IMR-90 (cell line): ENCODE measurements at regions not wholly inside any gene's neighbourhood (a gene's known extent, or its start where the extent isn't known, plus 50 kb on each side); places are given as distances from the start of the nearest gene placed in this dataset.

Experiments used
- CEBPB ChIP-seq: IDR thresholded peaks from 2 replicates; pipeline ENCODE4 v1.6.1; 2012; ENCODE audit warnings: low read depth, low read length, improper control_type of control experiment
- CHD1 ChIP-seq: IDR thresholded peaks from 2 replicates; pipeline ENCODE4 v1.6.1; 2012; ENCODE audit warnings: low read depth, low read length, improper control_type of control experiment
- CTCF ChIP-seq: conservative IDR thresholded peaks from 2 replicates; pipeline ENCODE4 v1.5.1; 2012; ENCODE audit warnings: mild to moderate bottlenecking, low read depth, low read length, improper control_type of control experiment
- MXI1 ChIP-seq: IDR thresholded peaks from 2 replicates; pipeline ENCODE4 v1.6.1; 2012; ENCODE audit warnings: low read depth, mild to moderate bottlenecking, low read length, moderate library complexity, borderline replicate concordance
- NFE2L2 ChIP-seq: fragments of 150-350 bp; IDR thresholded peaks from 2 replicates; pipeline ENCODE4 v1.6.1; 2016; ENCODE audit warnings: low read depth, mild to moderate bottlenecking, low read length
- POLR2A ChIP-seq: IDR thresholded peaks from 2 replicates; pipeline ENCODE4 v1.6.1; 2012; ENCODE audit warnings: mild to moderate bottlenecking, low read depth, low read length
- RCOR1 ChIP-seq: IDR thresholded peaks from 2 replicates; pipeline ENCODE4 v1.6.1; 2012; ENCODE audit warnings: mild to moderate bottlenecking, low read length, improper control_type of control experiment; ENCODE audit not compliant: insufficient replicate concordance
- TF ChIP-seq, protein P1 (sequence below): fragments of 150-350 bp; IDR thresholded peaks from 2 replicates; pipeline ENCODE4 v1.6.1; 2017; ENCODE audit warnings: mild to moderate bottlenecking, antibody characterized with exemption, low read length, low read depth

- TF ChIP-seq MXI1 = no peak
- TF ChIP-seq CTCF = no peak
- no peak for TF ChIP-seq CHD1
- TF ChIP-seq NFE2L2 = no peak
- no peak for TF ChIP-seq POLR2A
- TF ChIP-seq RCOR1 = no peak
- TF ChIP-seq CEBPB = no peak
- TF ChIP-seq, protein P1, sequence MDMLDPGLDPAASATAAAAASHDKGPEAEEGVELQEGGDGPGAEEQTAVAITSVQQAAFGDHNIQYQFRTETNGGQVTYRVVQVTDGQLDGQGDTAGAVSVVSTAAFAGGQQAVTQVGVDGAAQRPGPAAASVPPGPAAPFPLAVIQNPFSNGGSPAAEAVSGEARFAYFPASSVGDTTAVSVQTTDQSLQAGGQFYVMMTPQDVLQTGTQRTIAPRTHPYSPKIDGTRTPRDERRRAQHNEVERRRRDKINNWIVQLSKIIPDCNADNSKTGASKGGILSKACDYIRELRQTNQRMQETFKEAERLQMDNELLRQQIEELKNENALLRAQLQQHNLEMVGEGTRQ = peak; percentile 97
Observed at GRCh38 chr4:1511441-1512041, 105.3 kb upstream of the NKX1-1 start.
